Kidney (tissue), 13 donors: ENCODE measurements at regions not wholly inside any gene's neighbourhood (a gene's known extent, or its start where the extent isn't known, plus 50 kb on each side); places are given as distances from the start of the nearest gene placed in this dataset.

Source experiments
- DNase-seq, 5 donors: peaks; one replicate each; pipeline ENCODE4 v3.0.0-alpha.2; 2013 to 2020
- FAIRE-seq: peaks from 2 replicates; lab custom pipeline; 2012; peaks lifted over from hg19 to GRCh38; lab: Jason Lieb, UNC
- H3K27ac ChIP-seq, 2 donors: one replicate each; pipeline ENCODE4 v1.7.0; 2013; ENCODE audit warnings: low read depth in 2 of 2, low read length in 2 of 2, inconsistent platforms in 1 of 2
- H3K27me3 ChIP-seq: one replicate; pipeline ENCODE4 v1.7.1; 2013; ENCODE audit warnings: low read length, inconsistent platforms; ENCODE audit not compliant: control insufficient read depth, insufficient read depth
- H3K36me3 ChIP-seq, 3 donors: one replicate each; pipeline versions ENCODE4 v1.7.0 to v1.7.1; 2013; ENCODE audit warnings: low read length in 3 of 3, control low read depth in 1 of 3, inconsistent platforms in 1 of 3; ENCODE audit not compliant: insufficient read depth in 3 of 3, control insufficient read depth in 2 of 3
- H3K4me1 ChIP-seq, 3 donors: one replicate each; pipeline versions ENCODE4 v1.7.0 to v1.7.1; 2013; ENCODE audit warnings: low read length in 3 of 3, inconsistent platforms in 1 of 3, low read depth in 1 of 3; ENCODE audit not compliant: control insufficient read depth in 2 of 3, insufficient read depth in 2 of 3
- H3K4me3 ChIP-seq, 3 donors: one replicate each; pipeline versions ENCODE4 v1.7.0 to v1.8.1; 2013; ENCODE audit warnings: low read length in 3 of 3, control low read depth in 1 of 3, inconsistent platforms in 1 of 3
- H3K9ac ChIP-seq, 3 donors: one replicate each; pipeline versions ENCODE4 v1.7.0 to v1.7.1; 2013; ENCODE audit warnings: low read length in 3 of 3, control low read depth in 1 of 3, inconsistent platforms in 1 of 3
- H3K9me3 ChIP-seq, 3 donors: one replicate each; pipeline versions ENCODE4 v1.7.0 to v1.7.1; 2013; ENCODE audit warnings: low read length in 3 of 3, control low read depth in 1 of 3, inconsistent platforms in 1 of 3; ENCODE audit not compliant: control insufficient read depth in 2 of 3, insufficient read depth in 1 of 3
- intact Hi-C: fragments of 100-400 bp; cut with DNase I; formaldehyde crosslinking; loops from one replicate; pipeline ENCODE4 v1.11.1; 2022
- TF ChIP-seq, protein P1 (sequence below): IDR thresholded peaks from 3 replicates; pipeline ENCODE4 v1.5.1; 2012; ENCODE audit warnings: mild to moderate bottlenecking, moderate library complexity, borderline replicate concordance; ENCODE audit not compliant: insufficient read depth; ENCODE audit errors: extremely low read depth
- donor health status: control.
- donor health status: control.
- donor health status: control.
- donor health status: control.
- donor health status: control.
- donor health status: DM: yes; HTN: yes; CAD: no.
- donor health status: Normal renal cell carcinoma (clear cell type).

DNA sequence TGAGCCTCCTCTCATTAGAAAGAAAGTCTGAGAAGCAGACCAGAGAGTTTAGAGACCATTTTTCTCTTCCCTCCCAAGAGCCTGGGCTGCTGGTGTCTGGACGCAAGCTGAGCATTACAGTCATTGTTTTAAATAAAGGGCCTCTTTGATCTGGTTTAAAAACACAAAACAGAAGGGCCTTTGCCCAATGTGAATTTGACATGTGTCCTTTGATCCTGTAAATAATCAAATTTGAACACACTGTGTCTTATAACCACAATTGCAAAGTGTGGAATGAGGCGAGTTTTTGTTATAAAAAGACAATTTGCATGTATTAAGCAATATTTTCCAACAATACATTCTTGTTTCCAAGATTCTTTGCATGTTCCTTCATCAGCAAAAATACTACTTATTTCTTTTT lies 158.5 kb downstream of the C7orf25 start:
- Histone ChIP-seq H3K4me3 (no peak overlapping the region), H3K27ac (no peak overlapping the region), H3K9ac (no peak overlapping the region), H3K36me3 (no peaks in the 10 kb centered on the region), H3K9me3 (no peaks in the 10 kb centered on the region), H3K27me3 (no peaks in the 10 kb centered on the region), H3K4me1 (no peaks in the 10 kb centered on the region)
- TF ChIP-seq, protein P1, sequence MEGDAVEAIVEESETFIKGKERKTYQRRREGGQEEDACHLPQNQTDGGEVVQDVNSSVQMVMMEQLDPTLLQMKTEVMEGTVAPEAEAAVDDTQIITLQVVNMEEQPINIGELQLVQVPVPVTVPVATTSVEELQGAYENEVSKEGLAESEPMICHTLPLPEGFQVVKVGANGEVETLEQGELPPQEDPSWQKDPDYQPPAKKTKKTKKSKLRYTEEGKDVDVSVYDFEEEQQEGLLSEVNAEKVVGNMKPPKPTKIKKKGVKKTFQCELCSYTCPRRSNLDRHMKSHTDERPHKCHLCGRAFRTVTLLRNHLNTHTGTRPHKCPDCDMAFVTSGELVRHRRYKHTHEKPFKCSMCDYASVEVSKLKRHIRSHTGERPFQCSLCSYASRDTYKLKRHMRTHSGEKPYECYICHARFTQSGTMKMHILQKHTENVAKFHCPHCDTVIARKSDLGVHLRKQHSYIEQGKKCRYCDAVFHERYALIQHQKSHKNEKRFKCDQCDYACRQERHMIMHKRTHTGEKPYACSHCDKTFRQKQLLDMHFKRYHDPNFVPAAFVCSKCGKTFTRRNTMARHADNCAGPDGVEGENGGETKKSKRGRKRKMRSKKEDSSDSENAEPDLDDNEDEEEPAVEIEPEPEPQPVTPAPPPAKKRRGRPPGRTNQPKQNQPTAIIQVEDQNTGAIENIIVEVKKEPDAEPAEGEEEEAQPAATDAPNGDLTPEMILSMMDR = no peak
- FAIRE-seq = no peak
- intact Hi-C loops = no loop called here
- DNase-seq = peak in 1 of 5 donors; percentile 11

DNA sequence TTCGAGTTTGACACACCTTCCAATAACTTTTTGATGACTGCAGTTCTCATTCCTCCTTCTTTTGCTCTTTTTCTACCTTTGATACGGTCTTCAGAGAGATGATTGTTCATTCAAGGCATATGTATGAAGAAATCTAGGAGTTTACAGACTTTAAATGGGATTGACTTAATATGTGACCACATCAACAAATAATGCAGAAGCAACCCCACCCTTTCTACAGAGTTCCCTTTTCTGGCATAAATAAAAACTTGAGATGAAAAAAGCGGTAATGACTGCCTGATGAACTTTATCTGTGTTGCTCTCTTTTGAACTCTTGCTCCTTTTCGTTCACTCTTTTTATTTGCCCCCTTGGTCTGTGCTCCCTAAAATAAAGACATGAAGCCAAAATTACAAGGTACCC lies 161.7 kb downstream of the C7orf25 start:
- no peak for DNase-seq
- intact Hi-C loops = no loop called here
- Histone ChIP-seq H3K36me3 (no peaks in the 10 kb centered on the region), H3K4me3 (no peak overlapping the region), H3K9me3 (no peaks in the 10 kb centered on the region), H3K27me3 (no peaks in the 10 kb centered on the region), H3K4me1 (no peaks in the 10 kb centered on the region), H3K27ac (no peak overlapping the region), H3K9ac (no peak overlapping the region)
- TF ChIP-seq, protein P1 = no peak
- no peak for FAIRE-seq

DNA sequence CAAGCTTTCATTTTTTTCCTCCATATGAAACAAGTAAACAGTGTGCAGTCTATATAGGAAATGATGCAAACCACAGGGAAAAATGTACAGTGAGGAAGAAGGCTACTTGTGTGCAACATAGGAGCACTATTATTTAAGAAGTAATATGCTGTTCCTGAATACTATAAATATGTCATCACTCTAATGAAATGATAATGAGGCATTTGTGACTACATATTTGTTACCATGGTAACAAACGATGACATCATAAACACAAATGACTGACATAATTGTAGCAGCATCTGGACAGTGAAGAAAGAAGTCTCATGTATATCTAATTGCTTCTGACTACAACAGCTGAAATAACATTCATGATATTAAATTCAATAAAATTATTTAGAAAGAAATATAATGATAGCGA lies 164.8 kb downstream of the C7orf25 start:
- Histone ChIP-seq H3K27ac (no peak overlapping the region), H3K4me3 (no peak overlapping the region), H3K9ac (no peak overlapping the region), H3K27me3 (no peaks in the 10 kb centered on the region), H3K4me1 (no peaks in the 10 kb centered on the region), H3K36me3 (no peaks in the 10 kb centered on the region), H3K9me3 (peaks cover 0 to 2% (median 0%) of the 10 kb centered on the region in 3 donors)
- TF ChIP-seq, protein P1 = no peak
- intact Hi-C loops = no loop called here
- DNase-seq (peak in 1 of 5 donors; percentile 15), FAIRE-seq (no peak)

DNA sequence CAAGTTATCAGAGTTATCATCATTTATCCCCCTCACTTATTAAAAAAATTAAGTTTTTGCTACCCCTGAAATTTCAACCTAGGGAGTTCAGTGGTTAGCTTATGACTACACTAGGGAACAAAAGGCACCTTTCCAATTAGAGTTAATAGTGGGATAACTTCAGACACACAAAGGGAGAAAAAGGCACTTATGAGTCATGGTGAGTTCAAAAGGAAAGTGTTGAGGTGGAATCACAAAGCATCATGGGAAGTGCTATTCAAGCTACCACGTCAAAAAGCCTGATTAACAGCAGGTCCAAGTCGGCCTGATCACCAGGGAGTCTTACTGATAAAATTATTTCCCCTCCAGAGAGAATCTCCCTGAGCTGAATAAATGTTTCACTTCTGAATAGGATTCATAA lies 165.7 kb downstream of the C7orf25 start:
- DNase-seq = no peak
- intact Hi-C loops = no loop called here
- H3K4me3 ChIP-seq = no peak overlapping the region
- no peaks in the 10 kb centered on the region for H3K4me1 ChIP-seq
- no peaks in the 10 kb centered on the region for H3K36me3 ChIP-seq
- H3K27ac ChIP-seq = no peak overlapping the region
- TF ChIP-seq, protein P1 = no peak
- no peak overlapping the region for H3K9ac ChIP-seq
- H3K9me3 ChIP-seq = peaks cover 0 to 2% (median 0%) of the 10 kb centered on the region in 3 donors
- no peak for FAIRE-seq
- H3K27me3 ChIP-seq = no peaks in the 10 kb centered on the region
